Activated naive CD4-positive, alpha-beta T cell treated with anti-CD3 and anti-CD28 coated beads for 36 hours (primary cell): ENCODE measurements at regions not wholly inside any gene's neighbourhood (a gene's known extent, or its start where the extent isn't known, plus 50 kb on each side); places are given as distances from the start of the nearest gene placed in this dataset.
"Not testable (repeated sequence)": the region's sequence is repeated elsewhere in the genome, so short reads cannot be mapped to it uniquely, and the experiment has no call there.

ENCODE experiments used
- CTCF ChIA-PET: fragments of 350-600 bp; sonication (Branson Sonifier 250); formaldehyde crosslinking; loops from one replicate; lab custom pipeline; 2021; ENCODE audit warnings: antibody characterized with exemption; lab: Charles Lee
- DNase-seq: peaks from one replicate; pipeline ENCODE4 v3.0.0-alpha.2; 2020
- H3K27ac Mint-ChIP-seq: one replicate; pipeline ENCODE4 v1.8.0; 2021; ENCODE audit warnings: mild to moderate bottlenecking, mixed read lengths
- H3K27me3 Mint-ChIP-seq: one replicate; pipeline ENCODE4 v1.8.0; 2021; ENCODE audit warnings: low read depth, mixed read lengths
- H3K36me3 Mint-ChIP-seq: one replicate; pipeline ENCODE4 v1.8.0; 2021; ENCODE audit warnings: low read depth, mixed read lengths
- H3K4me1 Mint-ChIP-seq: one replicate; pipeline ENCODE4 v1.8.0; 2021; ENCODE audit warnings: low read depth, mixed read lengths
- H3K4me3 Mint-ChIP-seq: one replicate; pipeline ENCODE4 v1.8.0; 2021; ENCODE audit warnings: mild to moderate bottlenecking, moderate library complexity, mixed read lengths
- H3K9me3 Mint-ChIP-seq: one replicate; pipeline ENCODE4 v1.8.0; 2021; ENCODE audit warnings: mixed read lengths
- intact Hi-C: fragments of 100-400 bp; cut with micrococcal nuclease; formaldehyde crosslinking; loops from one replicate; pipeline ENCODE4 v1.15.1; 2023

GRCh38 chr5:94057217-94057616 is 315.8 kb upstream of the POU5F2 start:
- intact Hi-C loops = no loop called here
- Mint-ChIP-seq H3K4me1 (peaks cover 16% of the 10 kb centered on the region), H3K9me3 (peaks cover 7% of the 10 kb centered on the region), H3K36me3 (peaks cover 29% of the 10 kb centered on the region), H3K4me3 (no peak overlapping the region), H3K27ac (no peak overlapping the region), H3K27me3 (no peaks in the 10 kb centered on the region)
- no peak for DNase-seq
- CTCF ChIA-PET = no interaction called here

- H3K4me1 Mint-ChIP-seq, H3K4me3 Mint-ChIP-seq, H3K27me3 Mint-ChIP-seq, H3K9me3 Mint-ChIP-seq, intact Hi-C loops, CTCF ChIA-PET, H3K27ac Mint-ChIP-seq, DNase-seq: not testable (repeated sequence)
- H3K36me3 Mint-ChIP-seq = peaks cover 31% of the 10 kb centered on the region
These were observed 308.0 kb upstream of the POU5F2 start for GRCh38 chr5:94049307-94049922.

GRCh38 chr5:94045839-94046782 is 304.7 kb upstream of the POU5F2 start:
- Mint-ChIP-seq H3K4me3 (no peak overlapping the region), H3K4me1 (no peaks in the 10 kb centered on the region), H3K36me3 (peaks cover 37% of the 10 kb centered on the region), H3K9me3 (no peaks in the 10 kb centered on the region), H3K27ac (no peak overlapping the region), H3K27me3 (no peaks in the 10 kb centered on the region)
- no peak for DNase-seq
- CTCF ChIA-PET = no interaction called here
- intact Hi-C loops = no loop called here

GRCh38 chr5:94043311-94043710 is 301.9 kb upstream of the POU5F2 start:
- H3K36me3 Mint-ChIP-seq = peaks cover 38% of the 10 kb centered on the region

DNA sequence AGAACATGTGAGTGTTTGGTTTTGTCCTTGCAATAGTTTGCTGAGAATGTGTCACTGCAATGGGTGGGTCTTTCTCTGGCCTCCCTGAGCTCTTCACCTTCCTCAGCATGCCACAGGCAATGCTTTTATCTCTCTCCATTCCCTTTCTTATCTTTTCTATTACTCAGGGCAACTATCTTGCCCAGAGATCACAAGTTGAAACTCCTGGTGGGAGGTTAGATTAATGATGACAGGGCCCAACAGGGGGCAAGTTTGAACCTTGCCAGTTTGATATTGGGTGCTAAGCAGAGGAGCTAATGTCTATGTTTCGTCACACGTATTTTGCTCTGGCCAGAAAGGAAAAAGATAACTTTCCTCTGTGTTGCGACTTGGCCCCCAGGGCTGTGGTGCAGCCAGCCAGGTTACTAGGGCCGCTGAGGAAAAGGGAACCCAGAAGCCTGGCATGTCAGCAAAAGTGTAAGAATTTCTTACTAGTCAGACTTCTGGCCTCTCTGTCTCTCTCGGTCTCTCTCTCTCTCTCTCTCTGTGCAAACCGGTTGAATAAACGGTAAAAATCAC is 299.3 kb upstream of the POU5F2 start:
- no peak overlapping the region for H3K4me3 Mint-ChIP-seq
- no peaks in the 10 kb centered on the region for H3K4me1 Mint-ChIP-seq
- intact Hi-C loops = no loop called here
- no peak overlapping the region for H3K27ac Mint-ChIP-seq
- no peaks in the 10 kb centered on the region for H3K9me3 Mint-ChIP-seq
- peaks cover 34% of the 10 kb centered on the region for H3K36me3 Mint-ChIP-seq
- no peaks in the 10 kb centered on the region for H3K27me3 Mint-ChIP-seq
- no peak for DNase-seq
- CTCF ChIA-PET = no interaction called here

More at GRCh38 chr5:94043311-94043710, 301.9 kb upstream of the POU5F2 start:
- CTCF ChIA-PET = no interaction called here
- Mint-ChIP-seq H3K4me3 (no peak overlapping the region), H3K27me3 (no peaks in the 10 kb centered on the region), H3K27ac (no peak overlapping the region), H3K4me1 (no peaks in the 10 kb centered on the region), H3K9me3 (no peaks in the 10 kb centered on the region)
- intact Hi-C loops = no loop called here
- no peak for DNase-seq

GRCh38 chr5:94039101-94039500 is 297.7 kb upstream of the POU5F2 start:
- DNase-seq = no peak
- Mint-ChIP-seq H3K27ac (no peak overlapping the region), H3K36me3 (peaks cover 32% of the 10 kb centered on the region), H3K4me3 (no peak overlapping the region), H3K9me3 (peaks cover 1% of the 10 kb centered on the region), H3K27me3 (no peaks in the 10 kb centered on the region), H3K4me1 (no peaks in the 10 kb centered on the region)
- intact Hi-C loops = no loop called here
- CTCF ChIA-PET = no interaction called here

DNA sequence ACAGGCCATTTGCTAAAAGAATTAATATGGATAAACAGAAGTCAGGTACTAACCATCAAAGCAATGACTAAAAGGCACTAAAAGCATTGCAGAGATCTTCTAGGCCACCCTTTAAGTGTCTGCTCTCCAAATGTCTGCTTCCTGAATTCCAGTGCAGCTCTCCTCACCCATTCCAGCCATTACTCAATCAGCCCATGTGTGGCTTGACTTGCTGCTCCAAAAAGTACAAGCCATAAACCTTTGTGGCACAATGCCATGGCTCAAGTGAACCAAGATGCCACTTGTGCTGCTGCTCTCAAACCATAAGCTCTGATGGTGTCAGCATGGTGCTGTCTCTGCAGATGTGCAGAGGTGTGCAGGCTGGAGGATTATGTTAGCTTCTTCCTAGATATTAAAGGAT is 290.2 kb upstream of the POU5F2 start:
- CTCF ChIA-PET = no interaction called here
- no peak for DNase-seq
- Mint-ChIP-seq H3K27ac (no peak overlapping the region), H3K36me3 (peaks cover 59% of the 10 kb centered on the region), H3K4me1 (no peaks in the 10 kb centered on the region), H3K4me3 (no peak overlapping the region), H3K27me3 (no peaks in the 10 kb centered on the region), H3K9me3 (peaks cover 5% of the 10 kb centered on the region)
- intact Hi-C loops = no loop called here

DNA sequence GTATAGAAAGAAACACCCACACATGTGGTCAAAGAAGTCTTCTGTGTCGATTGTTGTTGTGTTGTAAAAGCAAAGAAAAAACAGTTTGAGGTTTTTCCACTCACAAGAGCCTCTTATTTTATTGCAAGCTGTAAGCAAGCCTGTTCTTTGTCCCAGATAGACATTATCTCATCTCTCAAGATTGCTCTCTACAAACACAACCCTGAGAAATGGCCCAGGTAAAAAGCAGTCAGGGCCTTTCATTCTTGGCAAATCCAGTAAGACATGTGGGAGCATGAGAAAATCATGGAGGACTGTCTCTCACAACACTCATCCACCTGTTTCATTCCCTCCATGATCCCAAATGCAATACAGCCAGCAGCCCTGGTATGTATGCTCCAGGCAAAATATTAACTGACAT is 286.6 kb upstream of the POU5F2 start:
- H3K27ac Mint-ChIP-seq = no peak overlapping the region
- CTCF ChIA-PET = no interaction called here
- H3K27me3 Mint-ChIP-seq = no peaks in the 10 kb centered on the region
- no peak for DNase-seq
- no peak overlapping the region for H3K4me3 Mint-ChIP-seq
- peaks cover 62% of the 10 kb centered on the region for H3K36me3 Mint-ChIP-seq
- intact Hi-C loops = no loop called here
- H3K9me3 Mint-ChIP-seq = peaks cover 2% of the 10 kb centered on the region
- no peaks in the 10 kb centered on the region for H3K4me1 Mint-ChIP-seq

DNA sequence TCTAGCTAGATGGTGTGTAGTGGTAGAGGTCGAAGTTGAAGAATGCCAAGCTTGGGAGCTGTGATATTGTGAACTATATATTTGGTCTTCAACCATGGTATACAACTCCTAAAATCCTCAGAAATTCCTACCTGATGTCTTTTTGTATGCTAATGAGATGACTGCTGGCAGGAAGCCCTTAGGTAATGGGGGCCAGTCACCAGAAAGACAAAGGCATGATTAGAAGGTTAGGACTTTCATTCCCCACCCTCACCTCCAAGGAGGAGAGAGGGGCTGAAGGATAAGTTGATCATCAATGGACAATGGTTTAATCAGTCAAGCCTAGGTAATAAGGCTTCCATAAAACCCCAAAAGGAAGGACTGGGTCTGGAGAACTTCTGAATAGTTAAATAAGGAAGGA is 285.7 kb upstream of the POU5F2 start:
- Mint-ChIP-seq H3K4me1 (no peaks in the 10 kb centered on the region), H3K36me3 (peaks cover 62% of the 10 kb centered on the region), H3K27ac (no peak overlapping the region), H3K9me3 (no peaks in the 10 kb centered on the region), H3K27me3 (no peaks in the 10 kb centered on the region), H3K4me3 (no peak overlapping the region)
- CTCF ChIA-PET = no interaction called here
- DNase-seq = no peak
- intact Hi-C loops = no loop called here

GRCh38 chr5:94025788-94026473 is 284.5 kb upstream of the POU5F2 start:
- H3K9me3 Mint-ChIP-seq = peaks cover 3% of the 10 kb centered on the region
- DNase-seq = no peak
- CTCF ChIA-PET = no interaction called here
- intact Hi-C loops = no loop called here
- no peak overlapping the region for H3K4me3 Mint-ChIP-seq
- no peaks in the 10 kb centered on the region for H3K27me3 Mint-ChIP-seq
- no peaks in the 10 kb centered on the region for H3K4me1 Mint-ChIP-seq
- H3K36me3 Mint-ChIP-seq = peaks cover 62% of the 10 kb centered on the region
- no peak overlapping the region for H3K27ac Mint-ChIP-seq

GRCh38 chr5:94024620-94025019 is 283.2 kb upstream of the POU5F2 start:
- H3K4me1 Mint-ChIP-seq = no peaks in the 10 kb centered on the region
- H3K9me3 Mint-ChIP-seq = peaks cover 12% of the 10 kb centered on the region
- H3K27me3 Mint-ChIP-seq = no peaks in the 10 kb centered on the region
- CTCF ChIA-PET = interaction anchor here (1.7 kb wide), 1 partner anchor 500 kb away, joined by 6 read pairs; no protein-coding TSS in a partner anchor
- no peak for DNase-seq
- H3K36me3 Mint-ChIP-seq = peaks cover 64% of the 10 kb centered on the region
- H3K27ac Mint-ChIP-seq = no peak overlapping the region
- no peak overlapping the region for H3K4me3 Mint-ChIP-seq
- intact Hi-C loops = no loop called here

DNA sequence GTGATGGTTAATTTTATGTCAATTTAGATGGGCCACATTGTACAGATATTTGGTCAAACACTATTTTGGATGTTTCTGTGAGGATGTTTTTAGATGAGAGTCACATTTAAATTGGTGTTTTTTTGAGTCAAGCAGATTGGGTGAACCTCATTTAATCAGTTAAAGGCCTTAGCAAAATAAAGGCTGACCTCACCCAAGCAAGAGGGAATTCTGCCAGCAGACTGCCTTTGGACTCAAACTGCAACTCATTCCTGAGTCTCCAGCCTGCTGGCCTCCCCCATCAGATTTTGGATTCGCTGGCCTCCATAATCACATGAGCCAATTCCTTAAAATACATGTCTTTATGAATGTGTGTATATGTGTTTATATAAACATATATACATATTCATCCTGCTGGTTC is 282.7 kb upstream of the POU5F2 start:
- Mint-ChIP-seq H3K9me3 (peaks cover 16% of the 10 kb centered on the region), H3K36me3 (peaks cover 66% of the 10 kb centered on the region), H3K4me1 (no peaks in the 10 kb centered on the region), H3K27ac (no peak overlapping the region), H3K27me3 (no peaks in the 10 kb centered on the region), H3K4me3 (no peak overlapping the region)
- no peak for DNase-seq
- CTCF ChIA-PET = interaction anchor here (1.7 kb wide), 1 partner anchor 500 kb away, joined by 6 read pairs; no protein-coding TSS in a partner anchor
- intact Hi-C loops = no loop called here
